ENCODE measurements at regions not wholly inside any gene's neighbourhood (a gene's known extent, or its start where the extent isn't known, plus 50 kb on each side); places are given as distances from the start of the nearest gene placed in this dataset.

DNA sequence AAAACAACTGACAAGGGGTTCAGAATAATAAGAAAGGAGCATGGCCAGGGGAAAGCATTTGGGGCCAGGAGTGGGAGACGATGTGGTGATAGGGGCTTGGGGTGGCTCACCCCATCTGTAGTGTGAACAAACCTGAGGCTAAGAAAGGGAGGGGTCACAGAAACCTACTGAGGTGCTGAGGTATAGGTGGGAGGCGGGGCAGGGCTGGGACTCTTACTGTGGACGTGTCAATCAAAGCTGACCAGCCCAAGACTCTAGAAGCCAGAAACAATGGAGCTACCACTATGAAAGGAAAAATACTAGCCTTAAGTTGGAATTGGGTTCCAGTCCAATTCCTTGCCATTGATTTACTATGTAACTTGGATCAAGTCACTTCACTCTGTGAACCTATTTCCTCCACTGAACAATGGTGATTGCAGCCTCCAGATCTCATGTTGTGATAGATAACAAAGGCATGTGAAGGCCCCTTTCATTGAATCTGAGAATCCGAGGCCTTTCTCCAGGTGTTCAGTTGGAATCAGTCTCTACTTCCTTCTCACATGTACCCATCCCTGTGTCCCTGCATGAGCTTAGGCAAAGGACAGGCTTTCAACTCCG lies 260.9 kb upstream of the HES1 start:
- DNase-seq (ENCODE audit: low spot score) = no peak

DNA sequence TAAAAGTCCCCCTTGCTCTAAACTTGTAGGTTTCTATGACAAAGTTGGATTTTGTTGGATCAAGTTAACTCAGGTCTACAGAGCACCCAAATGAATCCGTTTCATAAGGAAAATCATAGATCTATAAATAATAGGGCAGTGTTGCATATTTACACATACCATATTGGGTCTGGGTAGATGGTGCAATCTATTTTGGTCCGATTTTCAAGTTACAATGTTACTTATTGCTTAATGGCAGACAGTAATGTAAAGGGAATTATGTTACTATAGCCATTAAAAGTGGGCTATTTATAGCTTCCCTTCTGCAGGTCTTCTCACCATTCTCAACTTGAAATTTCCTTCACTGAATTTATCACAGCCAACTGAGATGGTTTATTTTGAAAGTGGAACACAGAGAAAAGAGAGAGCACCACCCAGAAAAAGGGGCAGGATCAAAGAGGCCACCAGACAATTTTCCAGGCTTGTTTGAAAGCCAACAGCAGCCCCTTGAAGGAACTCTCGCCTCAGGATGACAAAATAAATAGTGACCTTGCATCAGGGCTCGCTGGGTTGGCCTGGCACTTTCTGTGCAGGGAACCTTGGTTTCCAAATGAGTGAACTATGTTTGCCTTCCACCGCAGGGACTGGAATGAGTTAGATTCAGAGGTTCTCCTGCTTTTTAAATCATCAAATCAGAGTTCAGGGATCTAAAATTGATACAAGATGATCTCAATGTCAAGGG lies 260.2 kb upstream of the HES1 start:
- DNase-seq (ENCODE audit: low spot score) = no peak

DNA sequence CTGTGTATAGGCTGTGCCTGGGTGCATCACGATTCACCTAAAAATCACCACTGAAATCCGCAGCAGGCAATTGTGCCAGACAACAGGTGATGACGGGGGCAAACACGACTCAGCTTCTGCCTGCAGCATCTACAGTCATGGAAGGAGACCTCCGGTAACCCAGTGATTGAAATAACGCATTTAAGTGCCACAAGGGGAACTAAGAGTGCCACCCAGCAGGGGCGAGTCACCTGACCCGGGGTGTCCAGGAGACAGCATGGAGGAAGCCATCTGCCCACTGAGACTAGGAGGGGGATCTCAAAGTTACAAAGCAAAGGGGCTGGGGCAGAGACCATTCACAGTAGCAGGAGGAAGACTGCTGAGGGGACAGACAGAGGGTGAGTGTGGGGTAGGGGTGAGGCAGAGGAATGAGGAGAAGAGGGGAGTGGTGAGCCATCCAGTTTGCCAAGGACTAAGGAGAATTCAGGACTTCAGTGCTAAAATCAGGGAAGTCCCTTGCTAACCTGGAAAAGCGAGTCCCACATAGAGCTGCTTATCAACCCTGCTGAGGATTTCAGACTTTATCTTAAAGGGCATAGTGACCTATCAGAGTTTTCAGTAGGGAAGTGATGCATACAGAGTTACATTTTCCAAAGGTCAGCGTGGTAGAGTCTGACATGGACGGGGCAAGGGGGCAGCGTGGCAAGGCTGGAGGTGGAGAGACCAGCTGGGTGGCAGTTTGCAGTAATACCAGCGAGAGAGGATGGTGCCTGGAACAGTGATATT lies 256.7 kb upstream of the HES1 start:
- DNase-seq (ENCODE audit: low spot score) = no peak

DNA sequence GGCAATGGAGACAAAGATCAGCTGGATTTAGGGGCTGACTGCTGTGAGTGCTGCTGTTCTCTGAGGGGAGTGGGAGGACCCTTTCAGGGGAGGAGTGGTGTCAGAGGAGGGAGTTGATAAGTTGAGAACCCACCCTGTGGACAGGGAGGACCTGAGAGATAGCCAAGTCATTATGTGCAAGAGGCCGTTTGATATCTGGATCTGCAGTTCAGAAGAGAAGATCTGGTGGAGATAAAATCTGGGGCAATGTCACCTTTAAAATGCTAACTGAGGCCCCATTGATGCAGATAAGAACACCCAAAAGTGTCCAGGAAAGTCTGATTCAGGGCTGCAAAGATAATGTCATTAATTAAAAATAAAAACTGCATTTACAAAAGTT lies 256.1 kb upstream of the HES1 start:
- no peak for DNase-seq (ENCODE audit: low spot score)

DNA sequence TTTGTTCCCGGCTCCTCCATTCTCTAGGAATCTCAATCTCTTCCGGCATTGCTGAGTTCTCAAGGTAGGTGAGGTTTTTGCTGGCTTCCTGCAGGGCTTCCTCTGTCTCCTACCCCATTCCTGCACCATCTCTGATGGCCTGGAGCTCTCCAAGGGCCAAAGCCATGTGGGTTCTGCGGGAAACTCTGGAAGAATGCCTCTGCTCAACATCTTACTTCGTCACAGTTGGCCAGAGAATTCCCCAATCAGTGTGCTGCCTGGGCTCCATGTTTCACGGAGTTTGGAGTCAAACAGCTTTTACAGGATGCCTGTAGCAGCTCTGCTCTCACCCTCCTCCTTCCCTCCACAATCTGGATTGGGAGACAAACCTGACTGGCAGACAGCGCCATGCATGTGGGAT lies 253.9 kb upstream of the HES1 start:
- no peak for DNase-seq (ENCODE audit: low spot score)

DNA sequence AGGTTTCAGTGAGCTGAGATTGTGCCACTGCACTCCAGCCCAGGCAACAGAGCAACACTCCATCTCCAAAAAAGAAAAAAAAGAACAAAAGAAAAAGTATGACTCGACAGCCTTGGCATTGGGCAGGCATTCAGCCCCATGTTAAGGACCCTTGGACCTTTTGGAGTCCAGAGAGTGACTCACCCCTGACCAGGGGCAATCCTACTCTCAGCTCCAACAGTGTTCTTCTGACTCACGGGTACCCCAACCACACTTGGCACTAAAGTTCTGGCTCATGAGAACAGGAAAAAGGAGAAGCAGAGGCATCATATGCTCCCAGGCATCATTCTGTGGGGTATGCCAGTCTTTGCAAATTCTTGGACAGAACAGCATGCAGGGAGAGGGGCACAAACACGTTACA lies 252.4 kb upstream of the HES1 start:
- no peak for DNase-seq (ENCODE audit: low spot score)

DNA sequence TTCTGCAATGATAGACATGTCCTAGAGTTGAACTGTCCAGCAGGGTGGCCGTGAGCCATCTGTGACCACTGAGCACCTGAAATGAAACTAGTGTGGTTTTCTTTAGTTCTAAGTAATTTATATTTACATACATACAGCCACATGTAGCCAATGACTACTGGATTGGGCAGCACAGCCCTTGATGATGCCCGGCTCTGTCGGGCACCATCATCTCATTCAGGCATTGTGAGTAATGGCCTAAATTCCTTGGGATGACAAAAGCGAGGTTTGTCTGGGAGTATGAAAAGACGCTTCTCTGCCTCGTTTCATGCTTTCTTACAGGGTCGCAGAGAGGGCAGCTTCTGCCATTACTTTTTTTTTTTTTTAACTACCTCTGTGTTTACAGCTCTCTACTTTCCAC lies 251.9 kb upstream of the HES1 start:
- DNase-seq (ENCODE audit: low spot score) = no peak

DNA sequence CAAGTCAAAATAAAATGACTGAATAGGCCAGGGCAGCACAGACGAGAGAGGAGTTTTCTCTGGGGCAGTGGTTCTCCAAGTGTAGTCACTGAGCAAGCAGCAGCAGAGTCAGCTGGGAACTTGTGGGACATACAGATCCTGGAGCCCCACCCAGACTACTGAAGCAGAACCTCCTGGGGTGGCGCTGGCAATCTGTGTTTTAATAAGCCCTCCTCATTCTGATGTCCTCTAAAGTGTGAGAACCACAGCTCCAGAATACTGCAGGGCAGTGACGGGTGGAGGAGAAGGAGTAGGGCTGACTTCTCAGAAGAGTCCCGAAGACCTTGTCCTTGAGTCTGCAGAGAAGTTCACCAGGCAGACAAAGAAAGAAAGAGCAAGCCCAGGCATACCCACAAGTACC lies 251.3 kb upstream of the HES1 start:
- no peak for DNase-seq (ENCODE audit: low spot score)

DNA sequence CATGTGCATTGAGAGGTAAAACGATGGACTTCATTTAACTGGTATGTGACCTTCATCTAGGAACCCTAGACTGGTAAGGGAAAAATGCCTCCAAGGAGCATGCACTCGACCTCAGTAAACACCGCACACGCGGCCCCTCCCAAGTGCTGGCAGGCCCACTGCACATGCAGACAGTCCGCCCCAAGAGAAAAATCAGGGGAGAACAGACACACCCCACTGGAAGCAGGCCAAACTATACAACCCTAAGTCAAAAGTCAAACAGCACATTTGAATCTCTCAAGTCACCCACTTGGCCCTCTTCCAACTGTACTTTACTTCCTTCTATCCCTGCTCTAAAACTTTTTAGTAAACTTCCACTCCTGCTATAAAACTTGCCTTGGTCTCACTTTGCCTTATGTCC lies 250.1 kb upstream of the HES1 start:
- DNase-seq (ENCODE audit: low spot score) = no peak

DNA sequence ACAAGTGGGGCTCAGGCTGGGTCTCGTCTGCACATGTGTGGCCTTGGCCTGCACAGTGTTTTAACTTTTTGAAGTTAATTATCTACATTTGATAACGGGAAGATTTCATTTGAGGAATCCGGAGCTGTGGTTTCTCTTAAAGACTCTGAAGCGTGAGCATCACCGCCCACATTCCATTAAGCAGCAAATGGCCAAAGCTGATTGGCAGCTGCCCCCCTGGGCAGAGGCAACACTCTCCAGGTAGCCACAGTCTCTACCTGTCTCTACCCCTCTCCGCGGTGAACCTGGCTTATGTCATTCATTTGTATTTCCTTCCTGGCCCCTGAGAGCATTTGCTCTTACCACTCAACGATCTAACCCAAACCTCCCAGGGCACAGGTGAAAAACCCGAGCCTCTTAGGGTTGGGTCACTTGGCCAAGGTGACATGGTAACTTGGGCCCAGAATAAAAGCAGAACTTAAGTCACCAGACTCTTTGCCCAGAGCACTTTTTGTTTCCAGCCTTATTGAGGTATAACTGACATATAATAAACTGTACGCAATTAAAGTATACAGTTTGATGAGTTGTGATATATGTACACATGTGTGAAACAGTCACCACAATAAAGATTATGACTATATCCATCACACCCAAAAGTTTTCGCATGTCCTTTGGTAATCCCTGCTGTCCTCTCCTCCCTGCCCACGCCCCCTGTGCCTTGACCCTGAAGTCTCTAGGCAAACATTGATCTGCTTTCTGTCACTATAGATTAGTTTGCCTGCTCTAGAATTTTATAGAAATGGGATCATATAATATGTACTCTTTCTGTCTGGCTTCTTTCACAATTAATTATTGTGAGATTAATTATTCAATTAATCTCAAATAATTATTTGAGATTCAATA lies 245.7 kb upstream of the HES1 start:
- DNase-seq (ENCODE audit: low spot score) = no peak

DNA sequence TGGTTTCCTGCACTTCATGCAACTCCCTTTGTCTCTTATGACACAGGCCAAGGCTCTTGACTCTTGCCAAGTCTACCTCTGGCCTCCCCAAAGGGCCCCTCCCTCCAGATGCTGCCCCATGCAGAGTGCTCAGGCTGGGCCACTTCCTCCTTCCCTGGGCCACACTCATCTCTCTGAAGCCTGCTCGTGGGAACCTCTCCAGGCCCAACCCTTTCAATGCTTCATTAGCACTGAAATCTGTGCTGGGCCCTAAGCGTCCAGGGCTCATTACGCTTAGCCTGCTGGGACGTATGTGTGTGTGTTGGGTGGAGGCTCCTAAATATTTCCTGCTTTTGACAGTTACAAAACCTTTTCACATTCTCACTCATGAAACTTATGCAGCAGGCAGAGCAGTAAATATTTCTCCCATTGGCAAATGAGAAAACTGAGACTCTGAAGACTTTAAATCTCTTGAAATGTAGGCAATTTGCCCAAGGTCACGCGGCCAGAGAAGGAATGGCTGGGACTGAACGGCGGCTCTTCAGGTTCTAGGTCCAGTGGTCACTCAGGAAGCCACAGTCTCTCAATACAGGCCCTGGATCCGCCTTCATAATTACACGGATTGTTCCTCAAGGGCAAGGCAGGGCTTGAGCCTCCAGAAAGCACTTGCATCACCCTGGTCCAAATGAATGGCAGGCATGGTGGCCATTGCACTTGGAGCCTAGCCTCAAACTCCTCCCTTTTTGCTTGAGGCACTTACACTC lies 241.7 kb upstream of the HES1 start:
- DNase-seq (ENCODE audit: low spot score) = no peak

DNA sequence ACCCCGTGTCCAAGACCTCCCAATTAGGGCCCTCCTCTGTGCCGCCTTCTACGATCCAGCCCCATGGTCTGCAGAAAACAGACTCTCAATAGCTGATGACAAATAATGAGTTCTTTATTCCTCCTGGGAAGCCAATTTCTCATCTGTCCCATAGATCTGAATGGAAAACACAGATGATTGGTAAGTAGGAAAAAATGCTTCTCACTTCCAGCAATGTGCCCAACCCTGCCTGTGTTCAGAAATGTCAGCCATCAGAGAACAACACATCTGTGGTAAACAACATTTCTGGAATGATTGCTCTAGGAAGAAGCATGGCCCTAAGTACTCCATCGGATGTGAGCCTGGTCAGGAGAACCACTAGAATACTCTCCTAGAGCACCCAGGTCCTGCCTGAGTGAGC lies 240.5 kb upstream of the HES1 start:
- DNase-seq (ENCODE audit: low spot score) = no peak

DNA sequence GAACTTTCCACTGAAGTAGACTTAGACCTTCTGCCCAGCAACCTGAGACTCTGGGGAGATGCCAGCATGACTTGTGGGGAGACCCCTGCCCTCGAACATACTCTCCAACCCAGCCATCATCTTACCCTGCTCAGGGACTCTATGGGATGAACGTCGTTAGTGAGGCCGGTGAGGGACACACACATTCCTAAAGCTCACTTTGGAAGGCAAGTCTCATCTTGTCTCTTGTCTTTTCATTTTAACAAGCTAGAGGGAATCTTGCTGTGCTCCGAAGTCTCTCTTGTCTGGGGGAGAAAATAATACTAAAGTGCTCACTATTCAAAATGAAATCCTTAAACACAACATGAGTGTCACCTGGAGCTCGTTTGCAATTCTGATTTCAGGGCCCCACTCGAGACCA lies 239.5 kb upstream of the HES1 start:
- no peak for DNase-seq (ENCODE audit: low spot score)

DNA sequence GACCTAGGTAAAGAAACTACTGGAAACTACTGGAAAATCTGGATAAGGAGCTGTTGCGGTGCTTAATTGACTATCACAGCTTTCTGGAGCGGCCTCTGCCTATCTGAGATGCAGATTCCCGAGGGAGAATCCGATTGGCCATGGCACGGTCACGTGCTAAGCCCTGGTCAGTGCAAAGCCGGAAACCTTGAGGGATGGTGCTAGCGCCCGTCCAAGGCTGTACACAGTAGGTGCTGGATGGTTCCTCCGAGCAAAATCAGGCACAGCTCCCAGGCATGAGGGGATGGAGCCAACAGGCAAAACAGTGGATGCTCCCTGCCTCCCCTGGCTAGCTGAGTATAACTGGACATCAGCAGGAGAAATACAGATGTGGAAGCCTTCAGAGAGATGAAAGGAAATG lies 238.7 kb upstream of the HES1 start:
- no peak for DNase-seq (ENCODE audit: low spot score)

DNA sequence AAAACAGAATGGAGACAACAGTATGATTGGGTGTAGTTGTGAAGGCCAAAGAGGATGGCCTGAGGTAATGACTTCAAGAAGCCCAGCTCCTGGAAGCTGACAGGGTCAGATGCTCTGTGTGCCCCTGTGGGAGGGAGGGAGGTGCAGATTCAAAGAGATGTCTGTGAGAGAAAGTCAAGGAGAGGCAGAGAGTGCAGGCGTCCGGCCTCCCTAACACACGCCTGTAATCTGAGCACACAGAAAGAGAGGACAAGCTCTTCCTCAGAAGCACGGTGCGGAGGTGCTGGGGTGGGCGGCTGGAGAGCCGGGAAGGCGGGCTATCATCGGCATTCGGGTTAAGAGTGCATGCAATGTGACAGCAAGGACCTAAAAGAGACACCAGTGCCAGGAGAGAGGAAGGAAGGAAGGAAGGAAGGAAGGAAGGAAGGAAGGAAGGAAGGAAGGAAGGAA lies 238.2 kb upstream of the HES1 start:
- no peak for DNase-seq (ENCODE audit: low spot score)

DNA sequence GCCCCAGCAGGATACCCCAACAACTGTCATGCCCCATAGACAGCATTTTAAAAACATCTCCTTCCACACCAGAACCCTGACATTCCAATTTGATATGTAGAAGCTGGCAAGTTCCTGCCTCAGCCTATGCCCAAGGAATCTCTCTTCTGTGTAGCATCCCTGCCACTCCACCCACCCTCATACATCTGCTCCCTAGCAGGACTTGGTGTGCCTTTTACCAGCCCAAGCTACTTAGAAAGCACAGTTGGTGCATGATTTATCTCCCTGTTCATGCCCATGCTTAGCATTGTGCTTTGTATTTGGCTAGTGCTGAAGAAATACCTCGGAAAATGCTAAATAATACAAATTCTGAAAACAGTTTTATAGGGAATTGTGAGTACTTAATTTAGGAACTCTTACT lies 236.9 kb upstream of the HES1 start:
- DNase-seq (ENCODE audit: low spot score) = no peak

DNA sequence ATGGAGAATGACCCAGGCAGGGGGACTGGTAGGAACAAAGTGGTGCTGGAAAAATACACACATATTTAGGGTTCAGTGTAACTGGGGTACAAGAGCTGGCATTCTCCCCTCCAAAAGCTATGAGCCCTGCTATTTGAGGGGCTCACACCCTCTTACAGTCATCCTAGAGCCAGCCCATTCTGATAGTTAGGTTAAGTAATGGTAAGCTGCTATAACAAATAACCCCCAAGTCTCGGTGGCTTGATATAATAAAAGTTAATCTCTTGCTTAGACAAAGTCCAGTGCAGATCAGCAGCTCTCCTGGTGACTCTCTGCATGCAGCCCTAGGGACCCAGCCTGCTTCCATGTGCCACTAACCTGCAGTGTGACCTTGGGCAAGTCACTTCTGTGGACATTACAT lies 234.9 kb upstream of the HES1 start:
- no peak for DNase-seq (ENCODE audit: low spot score)

DNA sequence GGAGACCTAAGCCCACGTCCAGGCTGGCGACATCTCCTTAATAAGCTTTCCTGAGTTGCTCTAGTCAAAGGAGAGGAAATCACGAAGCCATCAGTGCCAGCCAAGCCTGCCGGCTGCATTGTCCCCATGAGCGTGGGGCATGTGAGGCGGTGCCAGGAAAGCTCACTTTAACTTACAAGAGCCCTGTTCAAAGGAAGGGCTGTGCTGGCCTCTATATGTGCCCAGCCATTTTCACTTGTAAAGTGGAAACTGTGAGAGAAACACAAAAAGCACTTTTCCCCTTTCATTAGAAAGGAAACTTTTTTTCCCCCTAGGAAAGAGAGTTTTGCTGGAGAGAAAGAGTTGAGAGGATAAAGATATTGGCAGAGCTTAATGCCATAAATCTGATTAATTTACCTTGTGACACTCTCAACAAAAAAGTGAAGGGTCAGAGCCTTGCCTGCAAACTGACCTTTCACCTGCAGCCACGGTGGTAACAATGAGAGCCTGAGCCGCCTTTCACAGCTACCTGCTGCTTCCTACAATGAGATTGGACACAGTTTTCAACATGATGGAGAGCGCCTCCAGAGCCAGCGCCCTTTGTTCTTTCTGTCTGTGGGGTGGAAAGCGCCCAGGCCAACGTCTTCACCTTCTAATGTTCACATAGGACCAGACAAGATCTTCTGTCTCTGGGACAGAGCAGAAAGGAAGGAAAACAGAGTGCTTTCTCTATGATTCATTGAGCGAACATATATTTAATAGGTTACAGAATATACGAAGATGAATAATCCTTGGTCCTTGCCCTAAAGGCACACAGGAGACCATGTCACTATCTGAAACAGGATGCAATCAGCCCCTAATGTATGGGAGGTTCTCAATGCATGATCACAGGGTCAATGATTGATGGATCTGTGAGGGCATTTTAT lies 233.1 kb upstream of the HES1 start:
- DNase-seq (ENCODE audit: low spot score) = no peak

DNA sequence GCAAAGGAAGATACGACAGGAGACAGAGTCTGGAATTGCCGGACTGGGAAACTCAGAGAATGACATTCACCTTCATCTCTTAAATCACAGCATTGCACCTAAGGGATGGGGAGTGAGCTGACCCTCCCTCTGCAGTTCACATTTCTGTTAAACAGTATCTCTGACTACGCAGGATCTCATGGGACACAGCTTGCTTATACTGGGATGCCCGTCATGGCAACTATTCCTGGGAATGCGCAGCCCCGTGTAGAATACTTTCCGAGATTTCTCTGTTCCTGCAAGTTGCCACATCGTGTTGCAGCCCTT lies 232.5 kb upstream of the HES1 start:
- DNase-seq (ENCODE audit: low spot score) = no peak

DNA sequence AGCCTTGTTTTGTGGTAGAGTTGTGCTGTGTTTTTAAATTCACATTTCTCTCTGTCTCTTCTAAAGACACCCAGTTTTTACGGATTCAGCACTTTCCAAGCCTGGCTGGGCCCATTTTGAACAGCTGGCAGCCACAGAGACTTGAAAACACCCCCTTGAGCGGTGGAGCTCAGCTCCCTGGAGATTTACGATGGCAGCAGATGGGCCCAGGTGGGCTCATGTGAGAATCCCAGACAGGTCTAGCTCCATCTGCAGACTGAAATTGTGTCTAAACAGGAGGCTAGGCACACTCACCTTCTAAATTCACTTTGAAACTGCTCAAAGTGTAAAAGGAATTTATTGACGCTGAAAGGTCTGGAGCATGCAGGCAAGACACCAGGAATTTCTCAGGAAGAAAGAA lies 232.0 kb upstream of the HES1 start:
- DNase-seq (ENCODE audit: low spot score) = no peak

All from HuH-7.5 (cell line).